AG09319 (cell line): ENCODE measurements at regions not wholly inside any gene's neighbourhood (a gene's known extent, or its start where the extent isn't known, plus 50 kb on each side); places are given as distances from the start of the nearest gene placed in this dataset.

Experiments
- DNase-seq: peaks from one replicate; pipeline ENCODE4 v3.0.0-alpha.2; 2010; ENCODE audit warnings: low read depth; ENCODE audit errors: extremely low read depth
- TF ChIP-seq, protein P1 (sequence below): IDR thresholded peaks from 2 replicates; pipeline ENCODE4 v1.5.1; 2011; ENCODE audit warnings: low read depth, mild to moderate bottlenecking, inconsistent platforms, low read length, moderate library complexity

DNA sequence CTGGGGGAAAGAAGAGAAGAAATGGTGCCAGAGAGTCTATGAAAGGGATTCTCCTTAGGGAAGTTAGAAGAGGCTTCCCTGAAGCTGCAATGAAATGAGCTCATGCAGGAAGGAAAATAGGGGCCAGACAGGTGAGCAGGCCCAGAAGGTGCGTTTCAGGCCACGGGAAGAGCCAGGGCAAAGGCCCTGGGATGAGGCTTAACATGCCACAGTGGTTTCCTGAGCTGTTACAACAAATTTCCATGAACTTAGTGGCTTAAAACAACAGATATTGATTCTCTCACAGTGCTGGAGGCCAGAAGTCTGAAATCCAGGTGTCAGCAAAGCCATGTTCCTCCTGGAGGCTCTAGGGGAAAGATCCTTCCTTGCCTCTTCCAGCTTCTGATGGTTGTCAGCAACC, 167.9 kb downstream of the TFAP2C start:
- TF ChIP-seq, protein P1, sequence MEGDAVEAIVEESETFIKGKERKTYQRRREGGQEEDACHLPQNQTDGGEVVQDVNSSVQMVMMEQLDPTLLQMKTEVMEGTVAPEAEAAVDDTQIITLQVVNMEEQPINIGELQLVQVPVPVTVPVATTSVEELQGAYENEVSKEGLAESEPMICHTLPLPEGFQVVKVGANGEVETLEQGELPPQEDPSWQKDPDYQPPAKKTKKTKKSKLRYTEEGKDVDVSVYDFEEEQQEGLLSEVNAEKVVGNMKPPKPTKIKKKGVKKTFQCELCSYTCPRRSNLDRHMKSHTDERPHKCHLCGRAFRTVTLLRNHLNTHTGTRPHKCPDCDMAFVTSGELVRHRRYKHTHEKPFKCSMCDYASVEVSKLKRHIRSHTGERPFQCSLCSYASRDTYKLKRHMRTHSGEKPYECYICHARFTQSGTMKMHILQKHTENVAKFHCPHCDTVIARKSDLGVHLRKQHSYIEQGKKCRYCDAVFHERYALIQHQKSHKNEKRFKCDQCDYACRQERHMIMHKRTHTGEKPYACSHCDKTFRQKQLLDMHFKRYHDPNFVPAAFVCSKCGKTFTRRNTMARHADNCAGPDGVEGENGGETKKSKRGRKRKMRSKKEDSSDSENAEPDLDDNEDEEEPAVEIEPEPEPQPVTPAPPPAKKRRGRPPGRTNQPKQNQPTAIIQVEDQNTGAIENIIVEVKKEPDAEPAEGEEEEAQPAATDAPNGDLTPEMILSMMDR, result no peak
- DNase-seq, result no peak

DNA sequence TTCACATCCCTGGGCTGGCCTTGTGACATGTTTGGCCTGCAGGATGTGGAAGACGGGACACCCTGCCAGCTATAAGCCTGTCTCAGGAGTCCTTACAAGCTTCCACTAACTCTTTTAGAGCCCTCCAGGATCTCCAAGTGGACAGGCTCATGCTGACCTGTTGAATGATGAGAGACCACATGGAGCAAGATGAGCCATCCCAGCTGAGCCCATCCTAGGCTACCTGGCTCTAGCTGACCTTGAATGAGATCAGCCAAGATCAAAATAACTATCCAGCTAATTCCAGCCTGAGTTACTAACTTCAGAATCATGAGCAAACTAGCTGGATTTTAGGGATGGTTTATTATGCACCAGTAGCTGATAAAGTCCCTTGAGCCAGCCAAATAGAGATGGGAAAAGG, 169.5 kb downstream of the TFAP2C start:
- TF ChIP-seq, protein P1, result no peak
- no peak for DNase-seq

DNA sequence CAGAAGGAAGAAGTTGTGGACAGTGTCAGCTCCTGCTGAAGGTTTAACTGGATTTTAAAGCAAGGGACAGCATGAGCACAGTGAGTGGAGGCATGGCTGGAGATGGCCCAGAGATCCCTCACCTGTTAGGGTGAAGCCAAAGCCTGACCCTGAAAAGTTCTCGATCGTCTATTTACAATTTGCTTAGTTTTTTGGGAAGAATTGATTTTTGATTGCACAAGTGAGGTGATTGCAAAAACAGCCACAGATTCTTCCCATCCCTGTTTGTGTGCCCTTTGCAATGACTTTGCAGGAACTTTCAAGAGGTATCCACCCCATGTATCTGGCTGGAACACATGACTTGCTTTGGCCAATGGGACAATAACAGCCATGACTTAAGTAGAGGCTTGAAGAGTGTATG, 170.1 kb downstream of the TFAP2C start:
- TF ChIP-seq, protein P1, result no peak
- no peak for DNase-seq

DNA sequence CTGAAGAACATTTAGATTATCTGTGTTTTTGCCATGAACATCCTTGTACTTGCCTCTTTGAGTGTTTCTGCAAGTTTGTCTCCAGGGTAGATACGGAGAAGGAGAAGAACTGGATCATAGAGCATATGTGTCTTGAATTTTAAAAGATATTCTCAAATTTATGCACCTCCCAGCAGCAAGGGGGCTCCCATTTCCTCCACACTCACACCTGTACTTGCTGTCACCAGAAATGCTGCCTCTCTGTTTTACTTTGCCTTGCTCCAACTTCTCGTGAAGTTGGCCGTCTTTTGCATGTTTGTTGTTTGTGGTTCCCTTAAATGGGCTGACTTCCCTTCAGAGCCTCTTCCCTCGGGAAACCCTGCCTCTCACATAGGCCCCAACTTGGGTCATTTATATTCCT, 171.0 kb downstream of the TFAP2C start:
- TF ChIP-seq, protein P1, result no peak
- no peak for DNase-seq

DNA sequence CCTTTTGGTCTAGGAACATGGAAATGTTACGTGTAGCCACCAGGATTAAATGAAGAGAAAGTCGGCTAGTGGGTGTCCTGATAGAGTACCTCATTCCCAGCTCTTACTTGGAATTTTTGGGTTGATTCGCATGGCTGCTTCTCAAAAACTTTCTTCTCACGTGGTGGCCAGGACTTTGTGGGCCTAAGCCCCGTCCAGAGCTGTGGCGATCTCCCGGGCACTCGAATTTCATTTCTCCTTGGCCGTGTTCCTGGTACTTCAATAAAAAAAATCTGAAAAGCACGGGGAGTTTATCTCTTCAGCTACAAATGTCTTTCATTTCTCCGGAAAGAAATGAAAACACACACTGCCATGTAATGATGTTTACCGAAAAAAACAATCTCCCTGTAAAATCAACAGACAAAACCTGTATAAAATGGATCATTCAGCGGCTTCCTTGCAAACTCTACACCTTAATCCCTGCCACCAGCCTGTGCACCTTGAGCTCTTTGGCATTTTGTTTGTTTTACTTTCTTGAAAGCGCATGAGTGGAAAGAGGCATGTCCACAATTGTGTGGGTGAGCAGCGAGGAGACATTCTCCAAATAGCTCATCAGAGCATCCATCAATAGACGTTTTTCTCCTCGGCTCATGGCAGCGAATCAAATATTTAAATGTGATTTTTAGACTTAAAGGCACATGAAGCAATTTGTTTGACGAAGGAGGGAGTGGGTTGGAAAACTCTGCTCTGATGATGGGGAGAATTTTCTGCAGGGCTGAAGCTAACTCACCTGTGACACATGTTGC, 173.1 kb downstream of the TFAP2C start:
- DNase-seq, result no peak
- TF ChIP-seq, protein P1, result no peak

DNA sequence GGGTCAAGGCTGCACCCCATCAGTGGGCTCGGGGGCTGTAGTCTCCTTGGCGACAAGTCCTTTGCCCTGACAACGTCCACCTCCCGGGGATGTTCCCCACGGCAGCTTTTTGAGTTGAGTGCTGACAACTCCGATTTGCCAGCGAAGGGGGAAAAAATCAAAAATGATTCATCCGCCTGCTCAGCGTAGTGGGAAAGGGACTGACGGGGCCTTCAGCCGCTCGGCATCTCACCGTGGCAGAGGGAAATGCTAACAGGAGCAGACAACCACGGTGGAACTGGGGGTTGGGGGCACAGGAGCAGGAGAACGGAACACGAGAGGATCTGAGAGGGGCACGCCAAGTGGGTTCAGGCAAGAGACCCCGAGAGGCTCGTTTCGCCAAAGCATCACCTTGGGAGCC, 173.7 kb downstream of the TFAP2C start:
- TF ChIP-seq, protein P1, result no peak
- no peak for DNase-seq

DNA sequence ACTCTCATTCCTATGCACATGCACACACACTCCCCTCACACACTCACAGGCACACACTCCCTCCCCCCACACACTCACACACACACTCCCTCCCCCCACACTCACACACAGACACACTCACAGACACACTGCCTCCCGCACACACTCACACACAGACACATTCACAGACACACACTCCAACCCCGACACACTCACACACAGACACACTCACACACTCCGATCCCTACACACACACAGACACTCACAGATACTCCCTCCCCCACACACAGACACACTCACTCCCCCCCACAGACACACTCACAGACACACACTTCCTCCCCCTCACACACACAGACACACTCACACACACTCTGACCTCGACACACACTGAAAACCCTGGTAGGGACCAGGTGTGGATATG, 176.2 kb downstream of the TFAP2C start:
- TF ChIP-seq, protein P1, result no peak

More for the DNA sequence above, 176.2 kb downstream of the TFAP2C start:
- no peak for DNase-seq
